ENCODE measurements at regions not wholly inside any gene's neighbourhood (a gene's known extent, or its start where the extent isn't known, plus 50 kb on each side); places are given as distances from the start of the nearest gene placed in this dataset.
"Not testable (repeated sequence)": the region's sequence is repeated elsewhere in the genome, so short reads cannot be mapped to it uniquely, and the experiment has no call there.

GRCh38 chr21:20151741-20152140, 846.5 kb upstream of the NCAM2 start:
- Mint-ChIP-seq H3K4me3 (no peak overlapping the region), H3K9me3 (peaks cover 18% of the 10 kb centered on the region), H3K27me3 (no peaks in the 10 kb centered on the region), H3K27ac (no peak overlapping the region), H3K36me3 (ENCODE audit: low read depth) (no peaks in the 10 kb centered on the region), H3K4me1 (no peaks in the 10 kb centered on the region)
- no peak for DNase-seq
- CTCF ChIA-PET = no interaction called here
- POLR2A ChIA-PET = no interaction called here

GRCh38 chr21:20163167-20163566, 835.0 kb upstream of the NCAM2 start:
- Mint-ChIP-seq H3K4me3 (no peak overlapping the region), H3K9me3 (peaks cover 16% of the 10 kb centered on the region), H3K36me3 (ENCODE audit: low read depth) (no peaks in the 10 kb centered on the region), H3K27me3 (no peaks in the 10 kb centered on the region), H3K4me1 (no peaks in the 10 kb centered on the region), H3K27ac (no peak overlapping the region)
- ChIA-PET CTCF (no interaction called here), POLR2A (no interaction called here)
- DNase-seq = no peak

DNA sequence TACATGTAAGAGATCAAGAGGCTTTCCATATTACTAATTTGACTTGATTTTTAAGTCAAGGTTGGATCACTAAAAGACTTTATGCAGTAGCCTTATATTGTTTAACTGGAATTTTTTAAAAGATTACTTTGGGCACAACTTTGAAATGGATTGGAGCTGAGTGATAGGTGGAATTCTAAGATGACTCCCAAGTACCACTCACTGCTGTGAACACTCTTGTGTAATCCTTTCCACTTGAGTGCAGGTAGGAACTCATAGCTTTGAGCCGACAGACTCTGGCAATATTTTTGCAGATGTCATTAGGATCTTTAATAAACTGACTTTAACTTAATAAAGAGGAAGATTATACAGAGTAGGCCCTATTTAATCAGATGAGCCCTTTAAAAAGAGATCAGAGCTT, 831.1 kb upstream of the NCAM2 start:
- H3K36me3 Mint-ChIP-seq (ENCODE audit: low read depth) = no peaks in the 10 kb centered on the region
- no peak for DNase-seq
- CTCF ChIA-PET = no interaction called here
- H3K27ac Mint-ChIP-seq = no peak overlapping the region
- no peaks in the 10 kb centered on the region for H3K9me3 Mint-ChIP-seq
- H3K4me1 Mint-ChIP-seq = no peaks in the 10 kb centered on the region
- POLR2A ChIA-PET = no interaction called here
- no peak overlapping the region for H3K4me3 Mint-ChIP-seq
- no peaks in the 10 kb centered on the region for H3K27me3 Mint-ChIP-seq

GRCh38 chr21:20169812-20170576, 828.2 kb upstream of the NCAM2 start:
- ChIA-PET POLR2A (no interaction called here), CTCF (no interaction called here)
- Mint-ChIP-seq H3K36me3 (ENCODE audit: low read depth) (no peaks in the 10 kb centered on the region), H3K27ac (no peak overlapping the region), H3K4me3 (no peak overlapping the region), H3K27me3 (no peaks in the 10 kb centered on the region), H3K4me1 (no peaks in the 10 kb centered on the region), H3K9me3 (peaks cover 2% of the 10 kb centered on the region)
- no peak for DNase-seq

GRCh38 chr21:20186186-20186585, 812.0 kb upstream of the NCAM2 start:
- Mint-ChIP-seq H3K4me1 (no peaks in the 10 kb centered on the region), H3K9me3 (peaks cover 14% of the 10 kb centered on the region), H3K27me3 (no peaks in the 10 kb centered on the region), H3K36me3 (ENCODE audit: low read depth) (no peaks in the 10 kb centered on the region), H3K4me3 (no peak overlapping the region), H3K27ac (no peak overlapping the region)
- no peak for DNase-seq
- ChIA-PET POLR2A (no interaction called here), CTCF (no interaction called here)

DNA sequence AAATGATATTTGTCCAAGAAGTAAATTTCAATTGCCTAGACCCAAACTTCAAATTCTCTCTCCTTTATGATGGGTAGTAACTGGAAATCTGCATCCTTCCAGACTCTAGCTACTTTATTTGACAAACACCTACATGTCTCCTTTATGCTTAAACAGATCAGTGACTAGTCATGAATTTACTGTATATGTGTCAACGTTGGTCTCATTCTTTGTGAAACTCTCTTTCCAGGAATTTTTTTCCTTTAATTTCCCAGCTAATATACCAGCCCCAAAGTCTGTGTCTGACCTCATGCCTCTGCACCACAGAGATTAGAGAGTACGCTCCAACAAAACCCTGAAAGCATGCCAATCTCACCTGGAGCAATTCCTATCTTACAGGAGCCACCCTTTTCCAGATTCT, 811.2 kb upstream of the NCAM2 start:
- Mint-ChIP-seq H3K4me1 (no peaks in the 10 kb centered on the region), H3K27ac (no peak overlapping the region), H3K36me3 (ENCODE audit: low read depth) (no peaks in the 10 kb centered on the region), H3K9me3 (peaks cover 14% of the 10 kb centered on the region), H3K4me3 (no peak overlapping the region), H3K27me3 (no peaks in the 10 kb centered on the region)
- POLR2A ChIA-PET = no interaction called here
- CTCF ChIA-PET = no interaction called here
- DNase-seq = no peak

DNA sequence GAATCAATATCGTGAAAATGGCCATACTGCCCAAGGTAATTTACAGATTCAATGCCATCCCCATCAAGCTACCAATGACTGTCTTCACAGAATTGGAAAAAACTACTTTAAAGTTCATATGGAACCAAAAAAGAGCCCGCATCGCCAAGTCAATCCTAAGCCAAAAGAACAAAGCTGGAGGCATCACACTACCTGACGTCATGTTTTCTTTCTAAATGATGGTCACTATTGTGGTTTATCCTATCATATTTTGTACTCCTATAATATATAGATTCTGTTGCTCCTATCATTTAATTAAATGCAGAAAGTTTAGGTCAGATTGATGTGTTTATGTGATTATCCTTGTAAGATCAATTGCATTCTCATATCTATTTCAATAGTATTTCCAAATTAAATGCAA, 796.9 kb upstream of the NCAM2 start:
- H3K36me3 Mint-ChIP-seq (ENCODE audit: low read depth); H3K27me3 Mint-ChIP-seq; H3K27ac Mint-ChIP-seq; H3K4me3 Mint-ChIP-seq; DNase-seq; H3K4me1 Mint-ChIP-seq; POLR2A ChIA-PET; CTCF ChIA-PET: not testable (repeated sequence)
- peaks cover 15% of the 10 kb centered on the region for H3K9me3 Mint-ChIP-seq

- Mint-ChIP-seq H3K9me3 (peaks cover 11% of the 10 kb centered on the region), H3K4me1 (no peaks in the 10 kb centered on the region), H3K27me3 (no peaks in the 10 kb centered on the region), H3K36me3 (ENCODE audit: low read depth) (no peaks in the 10 kb centered on the region), H3K4me3 (no peak overlapping the region), H3K27ac (no peak overlapping the region)
- CTCF ChIA-PET = no interaction called here
- DNase-seq = no peak
- POLR2A ChIA-PET = no interaction called here
Measured at GRCh38 chr21:20207335-20207734, 790.9 kb upstream of the NCAM2 start.

- H3K9me3 Mint-ChIP-seq = peaks cover 7% of the 10 kb centered on the region
- H3K27me3 Mint-ChIP-seq = no peaks in the 10 kb centered on the region
- ChIA-PET POLR2A (no interaction called here), CTCF (no interaction called here)
- no peak overlapping the region for H3K4me3 Mint-ChIP-seq
- no peaks in the 10 kb centered on the region for H3K4me1 Mint-ChIP-seq
- H3K36me3 Mint-ChIP-seq (ENCODE audit: low read depth) = no peaks in the 10 kb centered on the region
- no peak overlapping the region for H3K27ac Mint-ChIP-seq
- no peak for DNase-seq
Measured at GRCh38 chr21:20215959-20216358, 782.2 kb upstream of the NCAM2 start.

- POLR2A ChIA-PET = no interaction called here
- peaks cover 8% of the 10 kb centered on the region for H3K9me3 Mint-ChIP-seq
- DNase-seq = no peak
- no peaks in the 10 kb centered on the region for H3K27me3 Mint-ChIP-seq
- H3K4me3 Mint-ChIP-seq = no peak overlapping the region
- H3K4me1 Mint-ChIP-seq = no peaks in the 10 kb centered on the region
- no peak overlapping the region for H3K27ac Mint-ChIP-seq
- CTCF ChIA-PET = no interaction called here
- no peaks in the 10 kb centered on the region for H3K36me3 Mint-ChIP-seq (ENCODE audit: low read depth)
Measured at GRCh38 chr21:20220586-20220985, 777.6 kb upstream of the NCAM2 start.

- CTCF ChIA-PET; H3K27me3 Mint-ChIP-seq; H3K4me1 Mint-ChIP-seq; H3K9me3 Mint-ChIP-seq; H3K4me3 Mint-ChIP-seq; H3K27ac Mint-ChIP-seq; H3K36me3 Mint-ChIP-seq (ENCODE audit: low read depth); POLR2A ChIA-PET; DNase-seq: not testable (repeated sequence)
Measured at GRCh38 chr21:20221981-20222380, 776.2 kb upstream of the NCAM2 start.

DNA sequence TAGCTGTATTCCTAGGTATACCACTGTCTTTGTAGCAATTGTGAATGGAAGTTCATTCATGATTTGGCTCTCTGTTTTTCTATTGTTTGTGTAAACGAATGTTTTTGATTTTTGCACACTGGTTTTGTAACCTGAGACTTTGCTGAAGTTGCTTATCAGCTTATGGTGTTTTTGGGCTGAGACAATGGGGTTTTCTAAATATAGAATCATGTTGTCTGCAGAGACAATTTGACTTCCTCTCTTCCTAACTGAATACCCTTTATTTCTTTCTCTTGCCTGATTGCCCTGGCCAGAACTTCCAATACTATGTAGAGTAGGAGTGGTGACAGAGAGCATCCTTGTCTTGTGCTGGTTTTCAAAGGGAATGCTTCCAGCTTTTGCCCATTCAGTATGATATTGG, 761.6 kb upstream of the NCAM2 start:
- DNase-seq; H3K27ac Mint-ChIP-seq; H3K9me3 Mint-ChIP-seq; CTCF ChIA-PET; H3K4me3 Mint-ChIP-seq; POLR2A ChIA-PET; H3K36me3 Mint-ChIP-seq (ENCODE audit: low read depth); H3K27me3 Mint-ChIP-seq; H3K4me1 Mint-ChIP-seq: not testable (repeated sequence)

- Mint-ChIP-seq H3K27ac (no peak overlapping the region), H3K4me1 (no peaks in the 10 kb centered on the region), H3K36me3 (ENCODE audit: low read depth) (no peaks in the 10 kb centered on the region), H3K9me3 (no peaks in the 10 kb centered on the region), H3K27me3 (no peaks in the 10 kb centered on the region), H3K4me3 (no peak overlapping the region)
- ChIA-PET CTCF (no interaction called here), POLR2A (no interaction called here)
- no peak for DNase-seq
Measured at GRCh38 chr21:20249401-20249800, 748.8 kb upstream of the NCAM2 start.

DNA sequence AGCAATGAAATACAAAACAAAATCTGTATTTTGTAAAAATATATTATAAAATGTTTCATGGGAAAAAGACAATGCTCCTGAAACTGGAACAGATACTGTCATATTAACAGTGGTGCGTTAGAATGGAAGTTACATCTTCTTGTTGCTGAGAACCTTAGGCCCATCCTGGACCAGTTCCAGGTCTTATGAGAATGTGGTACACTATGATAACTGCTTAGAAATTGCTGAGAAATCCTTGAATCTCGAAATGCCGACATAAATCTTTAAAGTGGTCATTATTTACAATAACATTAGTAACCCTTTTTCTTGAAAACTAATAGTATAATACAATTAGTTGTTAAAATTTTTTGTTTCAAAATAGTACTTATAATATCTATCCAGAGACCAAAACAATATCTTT, 747.9 kb upstream of the NCAM2 start:
- DNase-seq = no peak
- Mint-ChIP-seq H3K27me3 (no peaks in the 10 kb centered on the region), H3K27ac (no peak overlapping the region), H3K9me3 (no peaks in the 10 kb centered on the region), H3K4me3 (no peak overlapping the region), H3K36me3 (ENCODE audit: low read depth) (no peaks in the 10 kb centered on the region), H3K4me1 (no peaks in the 10 kb centered on the region)
- CTCF ChIA-PET = no interaction called here
- POLR2A ChIA-PET = no interaction called here

All from activated CD4-positive, alpha-beta T cell treated with anti-CD3 and anti-CD28 coated beads, Interleukin-2, amount 10 ng/mL, durations not matched to agents 7 days and 5 days (primary cell).